Lung (tissue), 11 donors: ENCODE measurements at regions not wholly inside any gene's neighbourhood (a gene's known extent, or its start where the extent isn't known, plus 50 kb on each side); places are given as distances from the start of the nearest gene placed in this dataset.

ENCODE experiments used
- ATAC-seq: fragments of 200-7000 bp; cut with Tn5 transposase; one replicate; pipeline ENCODE4 v1.9.1; 2020; ENCODE audit warnings: moderate number of reproducible peaks; ENCODE audit not compliant: insufficient read depth, low FRiP score
- DNase-seq, 3 donors: peaks; one replicate each; pipeline ENCODE4 v3.0.0-alpha.2; 2013 to 2017
- H3K27ac ChIP-seq, 2 donors: one replicate each; pipeline ENCODE4 v1.5.1; 2013; ENCODE audit warnings: mild to moderate bottlenecking in 2 of 2, moderate library complexity in 2 of 2, control low read depth in 1 of 2, inconsistent platforms in 1 of 2, low read depth in 1 of 2, low read length in 1 of 2
- H3K27me3 ChIP-seq, 3 donors: one replicate each; pipeline ENCODE4 v1.5.1; 2013; ENCODE audit warnings: low read length in 2 of 3; ENCODE audit not compliant: control insufficient read depth in 3 of 3, insufficient read depth in 3 of 3
- H3K36me3 ChIP-seq, 4 donors: one replicate each; pipeline ENCODE4 v1.5.1; 2013; ENCODE audit warnings: low read length in 4 of 4, mild to moderate bottlenecking in 1 of 4, moderate library complexity in 1 of 4; ENCODE audit not compliant: control insufficient read depth in 4 of 4, insufficient read depth in 4 of 4
- H3K4me1 ChIP-seq, 5 donors: one replicate each; pipeline ENCODE4 v1.5.1; 2013; ENCODE audit warnings: low read length in 5 of 5, mild to moderate bottlenecking in 2 of 5, moderate library complexity in 1 of 5; ENCODE audit not compliant: control insufficient read depth in 5 of 5, insufficient read depth in 5 of 5
- H3K4me3 ChIP-seq: one replicate; pipeline ENCODE4 v1.5.1; 2013; ENCODE audit warnings: mild to moderate bottlenecking, control low read depth, moderate library complexity
- H3K9ac ChIP-seq, 2 donors: one replicate each; pipeline ENCODE4 v1.5.1; 2013; ENCODE audit warnings: low read length in 2 of 2, control low read depth in 1 of 2; ENCODE audit not compliant: insufficient read depth in 1 of 2
- H3K9me3 ChIP-seq, 4 donors: one replicate each; pipeline ENCODE4 v1.5.1; 2013; ENCODE audit warnings: low read length in 3 of 4, mild to moderate bottlenecking in 1 of 4, moderate library complexity in 1 of 4; ENCODE audit not compliant: control insufficient read depth in 4 of 4, insufficient read depth in 3 of 4
- CTCF ChIP-seq: IDR thresholded peaks from 2 replicates; pipeline ENCODE4 v1.5.1; 2012; ENCODE audit warnings: mild to moderate bottlenecking; ENCODE audit errors: control extremely low read depth, extremely low read depth
- WGBS, 2 donors: extraction: QIAGEN DNeasy Blood & Tissue Kit; methylation state at CpG; one replicate each; pipeline ENCODE4 v1.1.7; 2013; 5-methylcytosine and 5-hydroxymethylcytosine counted together
- donor health status: control.
- donor health status: control.
- donor health status: Bipolar disorder and iron deficiency.
- donor health status: healthy.
- donor health status: DM: yes; HTN: yes; CAD: no.

- Histone ChIP-seq H3K9ac (no peak overlapping the region), H3K36me3 (no peaks in the 10 kb centered on the region), H3K27me3 (no peaks in the 10 kb centered on the region), H3K4me3 (no peak overlapping the region), H3K4me1 (no peaks in the 10 kb centered on the region), H3K9me3 (peaks cover 0 to 5% (median 0%) of the 10 kb centered on the region in 4 donors), H3K27ac (no peak overlapping the region)
- ATAC-seq (no peak), DNase-seq (no peak)
- 74 to 85% methylated on average over 3 of the region's 3 CpGs for WGBS, 2 donors
- no peak for TF ChIP-seq CTCF
Measured at GRCh38 chr18:41315134-41315533, 639.9 kb upstream of the PIK3C3 start.

DNA sequence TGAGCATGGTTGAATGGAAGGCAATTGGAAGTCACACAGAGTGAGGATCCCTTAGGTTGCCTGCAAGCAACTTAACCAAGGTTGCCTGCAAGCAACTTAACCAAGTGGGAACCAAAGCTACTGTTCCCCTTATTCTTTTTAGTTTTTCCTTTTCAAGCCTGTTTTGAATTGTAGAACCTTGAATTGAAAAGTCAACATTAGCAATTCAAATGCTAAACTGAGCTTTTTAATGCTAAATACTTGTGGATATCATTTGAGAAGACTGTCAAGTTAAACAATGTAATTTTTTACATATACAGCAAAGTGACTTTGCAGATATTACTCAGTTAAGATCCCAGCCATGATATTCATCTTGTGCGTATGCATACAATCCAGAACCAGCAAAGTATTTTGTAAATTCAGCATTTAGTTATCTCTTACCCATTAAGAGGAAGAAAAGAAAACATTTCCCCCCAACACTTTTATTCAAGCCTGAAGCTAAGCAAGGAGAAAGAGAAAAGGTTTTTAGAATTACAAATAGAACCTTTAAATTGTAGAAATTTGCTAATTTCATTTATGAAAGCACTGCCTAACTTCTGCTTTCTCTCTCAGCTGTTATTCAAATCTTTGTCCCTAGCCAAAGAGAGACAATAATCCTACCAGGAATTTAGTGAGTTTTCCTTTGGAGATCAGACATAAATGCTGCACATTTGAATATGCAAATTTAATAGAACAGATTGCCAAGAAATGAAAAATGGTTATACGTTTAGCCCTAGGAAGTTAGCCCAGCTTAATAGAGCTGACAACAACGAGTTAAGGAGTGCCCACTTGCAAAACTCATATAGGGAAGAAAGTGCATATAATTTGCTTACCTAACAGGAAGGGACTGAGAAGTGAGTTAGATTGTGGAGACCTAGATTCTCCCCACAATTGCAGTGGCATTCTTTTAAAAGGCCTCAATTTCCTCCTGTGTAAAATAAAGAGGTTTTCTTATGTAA is 643.2 kb upstream of the PIK3C3 start:
- Histone ChIP-seq H3K4me1 (no peaks in the 10 kb centered on the region), H3K36me3 (no peaks in the 10 kb centered on the region), H3K27ac (no peak overlapping the region), H3K9me3 (peaks cover 0 to 2% (median 0%) of the 10 kb centered on the region in 4 donors), H3K27me3 (no peaks in the 10 kb centered on the region), H3K9ac (no peak overlapping the region), H3K4me3 (no peak overlapping the region)
- DNase-seq (no peak), ATAC-seq (no peak)
- no peak for TF ChIP-seq CTCF
- 42 to 57% methylated on average over 3 of the region's 3 CpGs for WGBS, 2 donors

GRCh38 chr18:41297740-41298139 is 657.3 kb upstream of the PIK3C3 start:
- 89 to 93% methylated on average over 5 of the region's 5 CpGs for WGBS, 2 donors

More at GRCh38 chr18:41297740-41298139, 657.3 kb upstream of the PIK3C3 start:
- DNase-seq (no peak), ATAC-seq (no peak)
- TF ChIP-seq CTCF: no peak
- Histone ChIP-seq H3K4me3 (no peak overlapping the region), H3K9ac (no peak overlapping the region), H3K9me3 (peaks cover 0 to 4% (median under 1%) of the 10 kb centered on the region in 4 donors), H3K36me3 (no peaks in the 10 kb centered on the region), H3K27me3 (no peaks in the 10 kb centered on the region), H3K27ac (no peak overlapping the region), H3K4me1 (peaks cover 0 to 2% (median 0%) of the 10 kb centered on the region in 5 donors)
